ENCODE measurements at regions not wholly inside any gene's neighbourhood (a gene's known extent, or its start where the extent isn't known, plus 50 kb on each side); places are given as distances from the start of the nearest gene placed in this dataset.

DNA sequence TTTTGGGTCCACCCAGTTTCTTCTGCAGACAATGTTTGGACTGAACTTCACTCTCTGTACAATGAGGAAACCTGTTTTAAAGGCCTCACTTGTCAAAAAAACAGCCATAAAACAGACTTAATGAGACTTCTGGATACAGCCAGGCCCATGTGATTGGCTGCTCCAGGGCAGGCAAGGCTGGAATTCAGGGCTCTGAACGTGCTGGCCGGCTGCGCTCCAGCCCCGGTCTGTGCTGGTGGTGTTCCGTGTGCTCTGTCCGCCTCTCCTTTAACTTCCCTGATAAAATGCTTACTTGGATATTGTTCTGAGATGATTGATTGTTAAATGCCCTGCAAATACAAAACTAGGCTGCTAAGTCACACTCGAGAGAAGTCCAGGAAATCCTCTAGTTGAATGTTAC is 131.2 kb upstream of the KLF4 start:
- H3K9me3 Mint-ChIP-seq, result no peaks in the 10 kb centered on the region
- Histone ChIP-seq H2AFZ (no peak overlapping the region), H3K9me2 (ENCODE audit: insufficient read depth) (peaks cover 6% of the 10 kb centered on the region; the same call in 1 of the 2 replicates), H3K27me3 (ENCODE audit: insufficient read depth) (no peaks in the 10 kb centered on the region), H3K4me3 (no peak overlapping the region), H3K4me1 (ENCODE audit: insufficient read depth) (no peaks in the 10 kb centered on the region), H3K4me2 (no peak overlapping the region), H3K79me2 (replicated peaks; ENCODE audit: insufficient read depth) (no peaks in the 10 kb centered on the region), H3K27ac (ENCODE audit: low read depth) (no peak overlapping the region), H4K20me1 (replicated peaks; ENCODE audit: insufficient read depth) (no peaks in the 10 kb centered on the region), H3K36me3 (ENCODE audit: insufficient read depth) (no peaks in the 10 kb centered on the region), H3F3A (replicated peaks; ENCODE audit: low read depth) (no peaks in the 10 kb centered on the region)
- TF ChIP-seq, protein P1, sequence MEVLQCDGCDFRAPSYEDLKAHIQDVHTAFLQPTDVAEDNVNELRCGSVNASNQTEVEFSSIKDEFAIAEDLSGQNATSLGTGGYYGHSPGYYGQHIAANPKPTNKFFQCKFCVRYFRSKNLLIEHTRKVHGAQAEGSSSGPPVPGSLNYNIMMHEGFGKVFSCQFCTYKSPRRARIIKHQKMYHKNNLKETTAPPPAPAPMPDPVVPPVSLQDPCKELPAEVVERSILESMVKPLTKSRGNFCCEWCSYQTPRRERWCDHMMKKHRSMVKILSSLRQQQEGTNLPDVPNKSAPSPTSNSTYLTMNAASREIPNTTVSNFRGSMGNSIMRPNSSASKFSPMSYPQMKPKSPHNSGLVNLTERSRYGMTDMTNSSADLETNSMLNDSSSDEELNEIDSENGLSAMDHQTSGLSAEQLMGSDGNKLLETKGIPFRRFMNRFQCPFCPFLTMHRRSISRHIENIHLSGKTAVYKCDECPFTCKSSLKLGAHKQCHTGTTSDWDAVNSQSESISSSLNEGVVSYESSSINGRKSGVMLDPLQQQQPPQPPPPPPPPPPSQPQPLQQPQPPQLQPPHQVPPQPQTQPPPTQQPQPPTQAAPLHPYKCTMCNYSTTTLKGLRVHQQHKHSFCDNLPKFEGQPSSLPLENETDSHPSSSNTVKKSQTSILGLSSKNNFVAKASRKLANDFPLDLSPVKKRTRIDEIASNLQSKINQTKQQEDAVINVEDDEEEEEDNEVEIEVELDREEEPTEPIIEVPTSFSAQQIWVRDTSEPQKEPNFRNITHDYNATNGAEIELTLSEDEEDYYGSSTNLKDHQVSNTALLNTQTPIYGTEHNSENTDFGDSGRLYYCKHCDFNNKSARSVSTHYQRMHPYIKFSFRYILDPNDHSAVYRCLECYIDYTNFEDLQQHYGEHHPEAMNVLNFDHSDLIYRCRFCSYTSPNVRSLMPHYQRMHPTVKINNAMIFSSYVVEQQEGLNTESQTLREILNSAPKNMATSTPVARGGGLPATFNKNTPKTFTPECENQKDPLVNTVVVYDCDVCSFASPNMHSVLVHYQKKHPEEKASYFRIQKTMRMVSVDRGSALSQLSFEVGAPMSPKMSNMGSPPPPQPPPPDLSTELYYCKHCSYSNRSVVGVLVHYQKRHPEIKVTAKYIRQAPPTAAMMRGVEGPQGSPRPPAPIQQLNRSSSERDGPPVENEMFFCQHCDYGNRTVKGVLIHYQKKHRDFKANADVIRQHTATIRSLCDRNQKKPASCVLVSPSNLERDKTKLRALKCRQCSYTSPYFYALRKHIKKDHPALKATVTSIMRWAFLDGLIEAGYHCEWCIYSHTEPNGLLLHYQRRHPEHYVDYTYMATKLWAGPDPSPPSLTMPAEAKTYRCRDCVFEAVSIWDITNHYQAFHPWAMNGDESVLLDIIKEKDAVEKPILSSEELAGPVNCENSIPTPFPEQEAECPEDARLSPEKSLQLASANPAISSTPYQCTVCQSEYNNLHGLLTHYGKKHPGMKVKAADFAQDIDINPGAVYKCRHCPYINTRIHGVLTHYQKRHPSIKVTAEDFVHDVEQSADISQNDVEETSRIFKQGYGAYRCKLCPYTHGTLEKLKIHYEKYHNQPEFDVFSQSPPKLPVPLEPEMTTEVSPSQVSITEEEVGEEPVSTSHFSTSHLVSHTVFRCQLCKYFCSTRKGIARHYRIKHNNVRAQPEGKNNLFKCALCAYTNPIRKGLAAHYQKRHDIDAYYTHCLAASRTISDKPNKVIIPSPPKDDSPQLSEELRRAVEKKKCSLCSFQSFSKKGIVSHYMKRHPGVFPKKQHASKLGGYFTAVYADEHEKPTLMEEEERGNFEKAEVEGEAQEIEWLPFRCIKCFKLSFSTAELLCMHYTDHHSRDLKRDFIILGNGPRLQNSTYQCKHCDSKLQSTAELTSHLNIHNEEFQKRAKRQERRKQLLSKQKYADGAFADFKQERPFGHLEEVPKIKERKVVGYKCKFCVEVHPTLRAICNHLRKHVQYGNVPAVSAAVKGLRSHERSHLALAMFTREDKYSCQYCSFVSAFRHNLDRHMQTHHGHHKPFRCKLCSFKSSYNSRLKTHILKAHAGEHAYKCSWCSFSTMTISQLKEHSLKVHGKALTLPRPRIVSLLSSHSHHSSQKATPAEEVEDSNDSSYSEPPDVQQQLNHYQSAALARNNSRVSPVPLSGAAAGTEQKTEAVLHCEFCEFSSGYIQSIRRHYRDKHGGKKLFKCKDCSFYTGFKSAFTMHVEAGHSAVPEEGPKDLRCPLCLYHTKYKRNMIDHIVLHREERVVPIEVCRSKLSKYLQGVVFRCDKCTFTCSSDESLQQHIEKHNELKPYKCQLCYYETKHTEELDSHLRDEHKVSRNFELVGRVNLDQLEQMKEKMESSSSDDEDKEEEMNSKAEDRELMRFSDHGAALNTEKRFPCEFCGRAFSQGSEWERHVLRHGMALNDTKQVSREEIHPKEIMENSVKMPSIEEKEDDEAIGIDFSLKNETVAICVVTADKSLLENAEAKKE (CRISPR knock-in tag; IDR thresholded peaks at IDR 0.05), result no peak
- TF ChIP-seq CREB1 (CRISPR knock-in tag; IDR thresholded peaks at IDR 0.05; ENCODE audit: low read depth), result no peak
- TF ChIP-seq, protein P2, sequence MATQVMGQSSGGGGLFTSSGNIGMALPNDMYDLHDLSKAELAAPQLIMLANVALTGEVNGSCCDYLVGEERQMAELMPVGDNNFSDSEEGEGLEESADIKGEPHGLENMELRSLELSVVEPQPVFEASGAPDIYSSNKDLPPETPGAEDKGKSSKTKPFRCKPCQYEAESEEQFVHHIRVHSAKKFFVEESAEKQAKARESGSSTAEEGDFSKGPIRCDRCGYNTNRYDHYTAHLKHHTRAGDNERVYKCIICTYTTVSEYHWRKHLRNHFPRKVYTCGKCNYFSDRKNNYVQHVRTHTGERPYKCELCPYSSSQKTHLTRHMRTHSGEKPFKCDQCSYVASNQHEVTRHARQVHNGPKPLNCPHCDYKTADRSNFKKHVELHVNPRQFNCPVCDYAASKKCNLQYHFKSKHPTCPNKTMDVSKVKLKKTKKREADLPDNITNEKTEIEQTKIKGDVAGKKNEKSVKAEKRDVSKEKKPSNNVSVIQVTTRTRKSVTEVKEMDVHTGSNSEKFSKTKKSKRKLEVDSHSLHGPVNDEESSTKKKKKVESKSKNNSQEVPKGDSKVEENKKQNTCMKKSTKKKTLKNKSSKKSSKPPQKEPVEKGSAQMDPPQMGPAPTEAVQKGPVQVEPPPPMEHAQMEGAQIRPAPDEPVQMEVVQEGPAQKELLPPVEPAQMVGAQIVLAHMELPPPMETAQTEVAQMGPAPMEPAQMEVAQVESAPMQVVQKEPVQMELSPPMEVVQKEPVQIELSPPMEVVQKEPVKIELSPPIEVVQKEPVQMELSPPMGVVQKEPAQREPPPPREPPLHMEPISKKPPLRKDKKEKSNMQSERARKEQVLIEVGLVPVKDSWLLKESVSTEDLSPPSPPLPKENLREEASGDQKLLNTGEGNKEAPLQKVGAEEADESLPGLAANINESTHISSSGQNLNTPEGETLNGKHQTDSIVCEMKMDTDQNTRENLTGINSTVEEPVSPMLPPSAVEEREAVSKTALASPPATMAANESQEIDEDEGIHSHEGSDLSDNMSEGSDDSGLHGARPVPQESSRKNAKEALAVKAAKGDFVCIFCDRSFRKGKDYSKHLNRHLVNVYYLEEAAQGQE (IDR thresholded peaks at IDR 0.05; ENCODE audit: unreplicated experiment), result no peak
- no peak for TF ChIP-seq EZH2 (IDR thresholded peaks at IDR 0.05; ENCODE audit: low read depth, unreplicated experiment)
- TF ChIP-seq JUNB (IDR thresholded peaks at IDR 0.05; ENCODE audit: unreplicated experiment), result no peak
- no peak for TF ChIP-seq STAT1 (IDR thresholded peaks at IDR 0.05; ENCODE audit: unreplicated experiment)
- peaks cover 6% of the 10 kb centered on the region for H3K27me3 Mint-ChIP-seq (ENCODE audit: insufficient read depth, low read depth, poor library complexity)
- 0 out of 3 replicates have a peak, but pooled peaks cover 3% of the 10 kb centered on the region for H3K4me1 Mint-ChIP-seq
- ATAC-seq (no peak), DNase-seq (ENCODE audit: low spot score) (no peak)
- H3K4me3 Mint-ChIP-seq, result no peak overlapping the region
- no peak overlapping the region for H3K27ac Mint-ChIP-seq
- no peaks in the 10 kb centered on the region for H3K36me3 Mint-ChIP-seq (ENCODE audit: low read depth)

Measured in GM23338 (cell line).